Naive B cell (primary cell): ENCODE measurements at regions not wholly inside any gene's neighbourhood (a gene's known extent, or its start where the extent isn't known, plus 50 kb on each side); places are given as distances from the start of the nearest gene placed in this dataset.
A peak's percentile ranks its signal among the peaks of the same experiment; 100 is the strongest.

Experiments used
- ATAC-seq, 2 donors: fragments of 150-1000 bp; cut with Tn5 transposase; 2 replicates each; pipeline ENCODE4 v1.10.0; 2021; ENCODE audit warnings: low read depth in 2 of 2, mild to moderate bottlenecking in 2 of 2, moderate library complexity in 2 of 2
- DNase-seq: peaks from one replicate; pipeline ENCODE4 v3.0.0; 2022
- H3K27ac Mint-ChIP-seq, 6 donors: one replicate each; pipeline ENCODE4 v1.8.0; 2020 to 2022; ENCODE audit warnings: mild to moderate bottlenecking in 6 of 6, mixed read lengths in 6 of 6, moderate library complexity in 5 of 6, inconsistent platforms in 2 of 6
- H3K27me3 Mint-ChIP-seq, 3 donors: one replicate each; pipeline ENCODE4 v1.8.0; 2021 to 2022; ENCODE audit warnings: mixed read lengths in 3 of 3, mild to moderate bottlenecking in 1 of 3
- H3K36me3 Mint-ChIP-seq, 2 donors: one replicate each; pipeline ENCODE4 v1.8.0; 2020 to 2022; ENCODE audit warnings: mixed read lengths in 2 of 2, inconsistent platforms in 1 of 2, mild to moderate bottlenecking in 1 of 2
- H3K4me1 Mint-ChIP-seq, 3 donors: one replicate each; pipeline ENCODE4 v1.8.0; 2020 to 2022; ENCODE audit warnings: mixed read lengths in 3 of 3, inconsistent platforms in 1 of 3, mild to moderate bottlenecking in 1 of 3, moderate library complexity in 1 of 3
- H3K4me3 Mint-ChIP-seq, 8 donors: one replicate each; pipeline ENCODE4 v1.8.0; 2020 to 2022; ENCODE audit warnings: mild to moderate bottlenecking in 8 of 8, mixed read lengths in 8 of 8, moderate library complexity in 8 of 8, inconsistent platforms in 2 of 8
- H3K9me3 Mint-ChIP-seq, 7 donors: one replicate each; pipeline ENCODE4 v1.8.0; 2020 to 2022; ENCODE audit warnings: mixed read lengths in 7 of 7, mild to moderate bottlenecking in 5 of 7, inconsistent platforms in 2 of 7, moderate library complexity in 1 of 7

DNA sequence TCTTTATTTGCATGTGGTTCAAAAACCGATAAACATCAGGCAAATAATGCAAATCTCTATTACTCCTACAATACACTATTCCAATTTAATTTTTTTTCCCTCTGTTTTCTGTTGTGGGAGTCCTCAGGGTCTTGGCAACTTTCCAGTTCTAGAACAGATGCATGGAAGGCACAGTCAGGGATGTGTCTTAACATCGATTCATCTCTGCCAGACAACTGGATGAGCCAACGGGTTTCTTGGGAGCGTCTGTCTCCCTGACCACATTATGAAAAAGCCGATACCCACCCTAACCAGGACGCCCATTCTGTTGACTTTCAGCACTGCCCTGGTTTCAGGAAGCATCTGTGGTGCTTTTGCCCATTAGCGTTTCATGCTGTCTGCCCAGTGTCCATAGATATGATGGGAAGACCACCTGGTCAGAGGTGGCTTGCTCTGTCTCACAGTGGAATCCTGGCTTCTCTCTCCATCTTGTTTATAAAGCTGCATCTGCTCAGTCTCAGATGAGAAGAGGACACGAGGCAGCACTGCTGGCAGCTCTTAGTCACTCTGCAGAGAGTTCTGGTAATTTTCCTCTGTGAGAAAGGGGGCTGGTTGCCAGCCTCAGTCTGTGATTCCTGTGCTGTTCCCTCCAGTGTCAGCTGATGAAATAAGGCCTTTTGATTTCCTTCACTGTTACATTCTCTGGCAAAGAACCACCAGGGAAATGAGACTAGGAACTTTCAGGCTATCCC lies 57.9 kb upstream of the KCNE4 start:
- Mint-ChIP-seq H3K4me1 (no peaks in the 10 kb centered on the region), H3K27ac (no peak overlapping the region), H3K36me3 (no peaks in the 10 kb centered on the region), H3K4me3 (no peak overlapping the region), H3K9me3 (peaks cover 0 to 16% (median 2%) of the 10 kb centered on the region in 7 donors), H3K27me3 (peaks cover 11 to 30% (median 29%) of the 10 kb centered on the region in 3 donors)
- ATAC-seq, result no peak
- no peak for DNase-seq

DNA sequence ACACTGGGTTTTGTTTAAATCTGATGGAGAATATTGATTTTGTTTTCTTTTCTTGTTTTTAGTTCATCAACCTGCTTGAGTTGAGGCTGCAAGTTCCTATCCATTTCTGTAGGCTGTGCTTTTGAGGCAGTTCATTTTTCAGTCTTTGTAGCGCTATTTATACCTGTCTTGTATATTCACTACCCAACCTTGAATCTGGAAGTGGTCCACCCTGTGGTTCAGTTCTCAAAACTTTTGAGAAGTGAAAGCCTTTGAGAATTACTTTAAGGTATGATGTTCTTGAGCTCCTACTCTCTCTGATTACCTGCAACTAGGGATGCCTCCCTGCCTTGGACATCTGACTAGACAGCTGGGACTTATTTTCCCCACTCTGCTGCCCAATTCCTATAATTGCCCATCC lies 53.5 kb upstream of the KCNE4 start:
- H3K36me3 Mint-ChIP-seq, result no peaks in the 10 kb centered on the region
- no peak overlapping the region for H3K4me3 Mint-ChIP-seq
- no peaks in the 10 kb centered on the region for H3K9me3 Mint-ChIP-seq
- H3K4me1 Mint-ChIP-seq, result no peaks in the 10 kb centered on the region
- H3K27me3 Mint-ChIP-seq, result peaks cover 11 to 26% (median 22%) of the 10 kb centered on the region in 3 donors
- no peak for ATAC-seq
- no peak for DNase-seq
- H3K27ac Mint-ChIP-seq, result peak overlapping the region in 1 of 6 donors; percentile 37

DNA sequence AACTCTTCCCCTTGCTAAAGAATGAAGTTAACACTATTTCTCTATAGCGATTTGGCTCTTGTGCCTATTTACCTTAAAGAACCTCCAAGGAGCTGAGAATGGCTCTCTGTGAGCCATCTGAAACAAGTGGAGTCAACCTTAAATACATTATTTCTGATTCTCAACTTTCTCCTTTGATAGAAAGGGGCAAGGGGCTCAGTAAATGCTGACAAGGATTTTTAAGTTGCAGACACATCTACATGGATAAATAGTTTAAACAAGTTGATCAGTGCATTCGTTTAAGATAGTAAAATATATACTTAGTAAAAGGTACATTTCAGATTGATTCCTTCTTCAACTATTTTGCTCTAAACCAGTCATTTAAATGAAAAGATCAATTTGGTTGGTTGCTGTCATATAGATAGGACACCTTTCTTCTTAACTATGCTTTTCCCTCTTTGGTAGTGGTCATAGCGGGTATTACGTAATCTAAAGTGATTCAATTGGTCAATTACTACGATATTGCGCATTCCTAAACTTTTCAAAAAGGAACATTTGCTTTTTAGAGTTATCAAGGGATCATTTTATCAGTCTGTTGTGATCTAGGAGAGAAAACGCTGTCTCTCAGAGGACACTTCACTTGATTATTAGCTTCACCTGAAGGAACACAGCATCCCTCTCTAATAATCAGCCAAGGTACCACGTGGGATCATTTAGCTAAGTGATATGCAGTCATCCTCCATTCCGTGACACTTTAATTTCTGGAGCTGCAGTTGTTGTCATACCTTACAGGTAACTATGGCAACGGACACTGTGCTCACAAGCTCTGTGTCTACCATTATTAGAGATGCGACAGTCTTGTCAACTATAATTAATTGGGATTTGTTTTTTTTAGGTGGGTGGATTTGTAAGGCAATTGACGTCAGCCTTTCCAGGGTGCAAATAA lies 50.9 kb upstream of the KCNE4 start:
- ATAC-seq, result no peak

DNA sequence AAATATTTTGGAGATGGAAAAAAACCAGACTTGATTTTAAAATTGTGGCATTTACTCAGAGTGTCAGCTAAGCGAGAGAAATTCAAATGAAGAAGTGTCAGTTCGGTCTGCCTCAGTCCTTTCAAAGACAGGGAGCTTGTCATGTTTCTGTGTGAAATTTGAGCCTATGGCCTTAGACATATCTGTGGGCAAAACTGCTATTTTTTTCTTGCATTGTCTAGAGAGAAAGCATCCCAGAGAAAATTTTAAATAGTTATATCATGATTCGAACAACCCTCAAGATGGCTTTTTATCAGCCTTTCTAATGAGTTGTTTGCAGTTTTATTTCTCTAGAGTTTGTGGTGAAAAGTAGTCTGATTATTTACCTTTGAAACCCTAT lies 50.2 kb upstream of the KCNE4 start:
- Mint-ChIP-seq H3K27me3 (peaks cover 7 to 34% (median 32%) of the 10 kb centered on the region in 3 donors), H3K4me3 (no peak overlapping the region), H3K4me1 (no peaks in the 10 kb centered on the region), H3K9me3 (peaks cover 0 to 1% (median 0%) of the 10 kb centered on the region in 7 donors), H3K36me3 (no peaks in the 10 kb centered on the region), H3K27ac (no peak overlapping the region)
- DNase-seq (no peak), ATAC-seq (no peak)

More for the DNA sequence above, 50.9 kb upstream of the KCNE4 start:
- H3K4me3 Mint-ChIP-seq, result no peak overlapping the region
- peaks cover 0 to under 1% (median 0%) of the 10 kb centered on the region in 7 donors for H3K9me3 Mint-ChIP-seq
- H3K27me3 Mint-ChIP-seq, result peaks cover 5 to 30% (median 29%) of the 10 kb centered on the region in 3 donors
- no peak for DNase-seq
- no peaks in the 10 kb centered on the region for H3K4me1 Mint-ChIP-seq
- H3K36me3 Mint-ChIP-seq, result no peaks in the 10 kb centered on the region
- no peak overlapping the region for H3K27ac Mint-ChIP-seq
